Endothelial cell of umbilical vein (primary cell): ENCODE measurements at regions not wholly inside any gene's neighbourhood (a gene's known extent, or its start where the extent isn't known, plus 50 kb on each side); places are given as distances from the start of the nearest gene placed in this dataset.

ENCODE experiments used
- BruUV-seq: library from RNA; stranded (reverse); fragments of 400-500 nt; replicated peaks from 2 replicates; lab custom pipeline; 2021; lab: Mats Ljungman, UMichigan
- CTCF ChIA-PET: fragments of 300-600, 350-600 bp; sonication (Branson Sonifier 250); formaldehyde crosslinking; loops from one replicate; lab custom pipeline; 2021; ENCODE audit warnings: antibody characterized with exemption, inconsistent platforms; lab: Charles Lee
- POLR2A ChIA-PET: fragments of 300-600, 350-600 bp; sonication (Branson Sonifier 250); formaldehyde crosslinking; loops from one replicate; lab custom pipeline; 2021; ENCODE audit warnings: antibody characterized with exemption, inconsistent platforms; lab: Charles Lee
- DNase-seq: peaks from one replicate; pipeline ENCODE4 v3.0.0-alpha.2; 2011; ENCODE audit warnings: low read depth, low spot score
- FAIRE-seq: peaks from 2 replicates; lab custom pipeline; 2011; peaks lifted over from hg19 to GRCh38; lab: Jason Lieb, UNC
- H2AFZ ChIP-seq: 2 replicates; pipeline ENCODE4 v1.6.0; 2012; ENCODE audit warnings: low read depth, low read length, control low read depth, inconsistent platforms
- H3K27ac ChIP-seq: 2 replicates; pipeline ENCODE4 v1.5.1; 2011; ENCODE audit warnings: low read depth, mild to moderate bottlenecking, control low read depth, low read length, moderate library complexity; ENCODE audit not compliant: insufficient read depth
- H3K27me3 ChIP-seq, 2 experiments: 2 replicates each; pipeline versions ENCODE4 v1.6.0 to v1.6.1; 2011; ENCODE audit warnings: low read length in 2 of 2, mixed read lengths in 1 of 2; ENCODE audit not compliant: control insufficient read depth in 2 of 2, insufficient read depth in 2 of 2
- H3K36me3 ChIP-seq, 2 experiments: 2 replicates in 1 of 2; 3 replicates in 1 of 2; pipeline ENCODE4 v1.5.1; 2011; ENCODE audit warnings: low read length in 2 of 2, mild to moderate bottlenecking in 1 of 2, moderate library complexity in 1 of 2; ENCODE audit not compliant: control insufficient read depth in 2 of 2, insufficient read depth in 2 of 2; ENCODE audit errors: extremely low read depth in 1 of 2
- H3K4me1 ChIP-seq: 3 replicates; pipeline ENCODE4 v1.5.1; 2011; ENCODE audit warnings: mild to moderate bottlenecking, low read length; ENCODE audit not compliant: control insufficient read depth, insufficient read depth; ENCODE audit errors: extremely low read depth
- H3K4me2 ChIP-seq: 2 replicates; pipeline ENCODE4 v1.6.1; 2011; ENCODE audit warnings: low read length, control low read depth, mixed read lengths; ENCODE audit not compliant: insufficient read depth
- H3K4me3 ChIP-seq, 3 experiments: fragments of 200-600 bp in 1 of 3; sonication (generic), shearing (Covaris generic) in 1 of 3; replicated peaks in 1 of 3; 2 replicates each; pipeline ENCODE4 v1.5.1; 2011 to 2016; ENCODE audit warnings: control low read depth in 3 of 3, low read length in 3 of 3, mild to moderate bottlenecking in 2 of 3, inconsistent platforms in 1 of 3, low read depth in 1 of 3, moderate library complexity in 1 of 3; ENCODE audit not compliant: insufficient read depth in 1 of 3
- H3K79me2 ChIP-seq: 2 replicates; pipeline ENCODE4 v1.6.0; 2012; ENCODE audit warnings: low read length, inconsistent platforms; ENCODE audit not compliant: control insufficient read depth, insufficient read depth
- H3K9ac ChIP-seq: replicated peaks from 2 replicates; pipeline ENCODE3; 2011; ENCODE audit warnings: low read length, control low read depth; ENCODE audit not compliant: insufficient read depth; ENCODE audit errors: extremely low read depth
- H3K9me1 ChIP-seq: replicated peaks from 3 replicates; pipeline ENCODE4 v1.6.0; 2011; ENCODE audit warnings: mild to moderate bottlenecking, low read length; ENCODE audit not compliant: control insufficient read depth, insufficient read depth; ENCODE audit errors: extremely low read depth
- H3K9me3 ChIP-seq: replicated peaks from 2 replicates; pipeline ENCODE4 v1.5.1; 2012; ENCODE audit warnings: low read length, inconsistent platforms; ENCODE audit not compliant: control insufficient read depth, insufficient read depth
- H4K20me1 ChIP-seq: replicated peaks from 2 replicates; pipeline ENCODE3; 2011; ENCODE audit warnings: mild to moderate bottlenecking, low read length; ENCODE audit not compliant: control insufficient read depth, insufficient read depth; ENCODE audit errors: extremely low read depth
- CTCF ChIP-seq, 2 donors: IDR thresholded peaks; 1 replicate in 1 of 2; 2 replicates in 1 of 2; pipeline ENCODE4 v1.5.1; 2011; ENCODE audit warnings: low read length in 2 of 2, mild to moderate bottlenecking in 2 of 2, moderate library complexity in 2 of 2, control low read depth in 1 of 2, inconsistent platforms in 1 of 2, low read depth in 1 of 2; ENCODE audit not compliant: insufficient read depth in 1 of 2; ENCODE audit errors: extremely low read depth in 1 of 2
- EZH2 ChIP-seq: IDR thresholded peaks from 2 replicates; pipeline ENCODE4 v1.6.1; 2012; ENCODE audit warnings: borderline replicate concordance, low read depth, mild to moderate bottlenecking, moderate library complexity, low read length, inconsistent platforms; ENCODE audit not compliant: severe bottlenecking
- FOS ChIP-seq: IDR thresholded peaks from 2 replicates; pipeline ENCODE4 v1.6.1; 2011; ENCODE audit warnings: mild to moderate bottlenecking, low read length, moderate library complexity, borderline replicate concordance; ENCODE audit not compliant: insufficient read depth
- GATA2 ChIP-seq: IDR thresholded peaks from 2 replicates; pipeline ENCODE4 v1.7.0; 2011; ENCODE audit warnings: low read depth, mild to moderate bottlenecking, moderate library complexity, mixed read lengths, low read length; ENCODE audit not compliant: insufficient read length, insufficient read depth
- JUN ChIP-seq: IDR thresholded peaks from 2 replicates; pipeline ENCODE4 v1.6.1; 2011; ENCODE audit warnings: borderline replicate concordance, low read depth; ENCODE audit not compliant: insufficient read length, insufficient read depth
- MAX ChIP-seq: IDR thresholded peaks from 2 replicates; pipeline ENCODE4 v1.6.1; 2011; ENCODE audit not compliant: insufficient read depth, insufficient read length
- MYC ChIP-seq: IDR thresholded peaks from one replicate; pipeline ENCODE4 v1.6.1; 2011; ENCODE audit warnings: mild to moderate bottlenecking, low read depth, low read length
- POLR2A ChIP-seq: IDR thresholded peaks from 2 replicates; pipeline ENCODE4 v1.6.1; 2012; ENCODE audit warnings: low read depth, mild to moderate bottlenecking, control low read depth, low read length
- POLR2AphosphoS5 ChIP-seq: IDR thresholded peaks from 2 replicates; pipeline ENCODE4 v1.6.1; 2012; ENCODE audit warnings: low read depth, mild to moderate bottlenecking, control low read depth, low read length, moderate library complexity; ENCODE audit not compliant: insufficient read depth
- dilution Hi-C: fragments of 300-500 bp; cut with MboI; formaldehyde crosslinking; loops from one replicate; pipeline ENCODE4 v1.15.0; 2019; ENCODE audit warnings: low sequenced_read_pairs; ENCODE audit not compliant: extremely low pct_ligation_motif_present
- intact Hi-C: fragments of 100-400 bp; cut with micrococcal nuclease; formaldehyde crosslinking; loops from one replicate; pipeline ENCODE4 v1.10.0; 2022

- BruUV-seq: no TSS peak
- ChIA-PET POLR2A (no interaction called here), CTCF (interaction anchor here (1.2 to 5.5 kb wide), 3 partner anchors 10 to 345 kb away, joined by 6 to 35 read pairs (median 6); no protein-coding TSS in a partner anchor)
- H3K36me3 ChIP-seq: no peaks in the 10 kb centered on the region
- dilution Hi-C loops: no loop called here
- no peak overlapping the region for H3K4me3 ChIP-seq
- TF ChIP-seq CTCF (IDR thresholded peaks at IDR 0.05; ENCODE audit: extremely low read depth in 1 of 2, insufficient read depth in 1 of 2, low read depth in 1 of 2, low read length in 2 of 2) (no peak), MYC (no peak), POLR2AphosphoS5 (no peak), POLR2A (no peak), EZH2 (no peak), MAX (no peak), JUN (no peak), GATA2 (no peak), FOS (no peak)
- H3K27ac ChIP-seq: no peak overlapping the region
- no peaks in the 10 kb centered on the region for H3K9me3 ChIP-seq
- no peak for FAIRE-seq
- H3K79me2 ChIP-seq: no peaks in the 10 kb centered on the region
- H4K20me1 ChIP-seq: no peaks in the 10 kb centered on the region
- no peak overlapping the region for H2AFZ ChIP-seq
- H3K9ac ChIP-seq: no peak overlapping the region
- H3K4me2 ChIP-seq: no peak overlapping the region
- no peaks in the 10 kb centered on the region for H3K9me1 ChIP-seq
- peaks cover 0 to 18% of the 10 kb centered on the region in 2 experiments for H3K27me3 ChIP-seq
- DNase-seq: no peak
- intact Hi-C loops: no loop called here
- H3K4me1 ChIP-seq: no peaks in the 10 kb centered on the region
Measured at GRCh38 chr4:38328989-38329729, 334.8 kb upstream of the KLF3 start.
